ENCODE measurements at regions not wholly inside any gene's neighbourhood (a gene's known extent, or its start where the extent isn't known, plus 50 kb on each side); places are given as distances from the start of the nearest gene placed in this dataset.
A peak's percentile ranks its signal among the peaks of the same experiment; 100 is the strongest.

- no peak for DNase-seq (ENCODE audit: low spot score)
- Mint-ChIP-seq H3K9me3 (ENCODE audit: unreplicated experiment) (no peaks in the 10 kb centered on the region), H3K4me3 (ENCODE audit: unreplicated experiment) (no peak overlapping the region), H3K4me1 (ENCODE audit: unreplicated experiment) (peaks cover 20% of the 10 kb centered on the region), H3K27me3 (ENCODE audit: unreplicated experiment) (peaks cover 6% of the 10 kb centered on the region), H3K27ac (ENCODE audit: unreplicated experiment) (peak overlapping the region; percentile 92), H3K36me3 (ENCODE audit: low read depth, unreplicated experiment) (no peaks in the 10 kb centered on the region)
- TF ChIP-seq, protein P1, sequence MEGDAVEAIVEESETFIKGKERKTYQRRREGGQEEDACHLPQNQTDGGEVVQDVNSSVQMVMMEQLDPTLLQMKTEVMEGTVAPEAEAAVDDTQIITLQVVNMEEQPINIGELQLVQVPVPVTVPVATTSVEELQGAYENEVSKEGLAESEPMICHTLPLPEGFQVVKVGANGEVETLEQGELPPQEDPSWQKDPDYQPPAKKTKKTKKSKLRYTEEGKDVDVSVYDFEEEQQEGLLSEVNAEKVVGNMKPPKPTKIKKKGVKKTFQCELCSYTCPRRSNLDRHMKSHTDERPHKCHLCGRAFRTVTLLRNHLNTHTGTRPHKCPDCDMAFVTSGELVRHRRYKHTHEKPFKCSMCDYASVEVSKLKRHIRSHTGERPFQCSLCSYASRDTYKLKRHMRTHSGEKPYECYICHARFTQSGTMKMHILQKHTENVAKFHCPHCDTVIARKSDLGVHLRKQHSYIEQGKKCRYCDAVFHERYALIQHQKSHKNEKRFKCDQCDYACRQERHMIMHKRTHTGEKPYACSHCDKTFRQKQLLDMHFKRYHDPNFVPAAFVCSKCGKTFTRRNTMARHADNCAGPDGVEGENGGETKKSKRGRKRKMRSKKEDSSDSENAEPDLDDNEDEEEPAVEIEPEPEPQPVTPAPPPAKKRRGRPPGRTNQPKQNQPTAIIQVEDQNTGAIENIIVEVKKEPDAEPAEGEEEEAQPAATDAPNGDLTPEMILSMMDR (IDR thresholded peaks at IDR 0.05; ENCODE audit: unreplicated experiment): no peak
Observed at GRCh38 chr5:74250304-74251102, 390.0 kb downstream of the ENC1 start.

- H3K4me1 Mint-ChIP-seq (ENCODE audit: unreplicated experiment): peaks cover 22% of the 10 kb centered on the region
- H3K27me3 Mint-ChIP-seq (ENCODE audit: unreplicated experiment): peaks cover 4% of the 10 kb centered on the region
- no peaks in the 10 kb centered on the region for H3K9me3 Mint-ChIP-seq (ENCODE audit: unreplicated experiment)
- H3K4me3 Mint-ChIP-seq (ENCODE audit: unreplicated experiment): no peak overlapping the region
- no peaks in the 10 kb centered on the region for H3K36me3 Mint-ChIP-seq (ENCODE audit: low read depth, unreplicated experiment)
- peak overlapping the region; percentile 30 for H3K27ac Mint-ChIP-seq (ENCODE audit: unreplicated experiment)
- TF ChIP-seq, protein P1 (IDR thresholded peaks at IDR 0.05; ENCODE audit: unreplicated experiment): no peak
- DNase-seq (ENCODE audit: low spot score): no peak
Observed at GRCh38 chr5:74248576-74248975, 392.0 kb downstream of the ENC1 start.

DNA sequence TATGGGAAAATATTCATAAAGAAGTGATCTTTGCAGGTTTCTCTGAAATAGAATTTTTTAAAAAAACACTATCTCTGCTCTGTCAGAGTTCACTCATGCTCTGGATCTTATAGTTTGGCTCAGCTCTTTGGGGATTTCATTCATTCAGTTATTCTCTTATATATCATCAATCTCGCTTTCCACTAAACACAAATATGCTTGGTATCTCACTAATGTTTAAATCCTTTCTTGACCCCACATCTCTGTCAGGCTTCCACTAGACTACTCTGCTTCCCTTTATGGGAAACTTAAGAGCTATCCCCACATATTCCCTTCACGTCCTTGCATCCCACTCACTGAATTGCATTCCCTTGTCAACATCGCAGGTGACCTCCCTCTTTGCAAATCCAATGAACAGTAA lies 396.1 kb downstream of the ENC1 start:
- no peaks in the 10 kb centered on the region for H3K36me3 Mint-ChIP-seq (ENCODE audit: low read depth, unreplicated experiment)
- no peak for DNase-seq (ENCODE audit: low spot score)
- H3K4me1 Mint-ChIP-seq (ENCODE audit: unreplicated experiment): peaks cover 2% of the 10 kb centered on the region
- no peaks in the 10 kb centered on the region for H3K9me3 Mint-ChIP-seq (ENCODE audit: unreplicated experiment)
- TF ChIP-seq, protein P1 (IDR thresholded peaks at IDR 0.05; ENCODE audit: unreplicated experiment): no peak
- no peak overlapping the region for H3K27ac Mint-ChIP-seq (ENCODE audit: unreplicated experiment)
- H3K27me3 Mint-ChIP-seq (ENCODE audit: unreplicated experiment): no peaks in the 10 kb centered on the region
- no peak overlapping the region for H3K4me3 Mint-ChIP-seq (ENCODE audit: unreplicated experiment)

DNA sequence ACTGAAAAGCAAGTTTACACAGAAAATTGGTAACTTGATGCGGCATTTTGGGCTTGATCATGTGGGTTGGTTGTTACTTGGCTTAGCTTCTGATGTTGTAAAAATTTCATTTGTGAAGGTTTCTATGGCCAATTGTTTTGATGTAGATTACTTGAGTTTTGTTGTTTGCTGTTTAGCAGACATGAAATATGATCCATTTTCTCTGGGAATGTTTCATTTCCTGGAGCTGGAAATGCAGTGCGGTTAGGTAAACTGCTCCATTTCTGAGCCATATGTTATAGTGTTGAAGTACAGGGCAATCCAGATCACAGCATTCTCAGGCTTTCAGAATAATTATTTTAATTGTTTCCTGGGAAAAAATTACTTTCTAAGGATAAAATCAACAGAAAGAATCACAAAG lies 396.9 kb downstream of the ENC1 start:
- H3K4me1 Mint-ChIP-seq (ENCODE audit: unreplicated experiment): peaks cover 2% of the 10 kb centered on the region
- DNase-seq (ENCODE audit: low spot score): no peak
- H3K36me3 Mint-ChIP-seq (ENCODE audit: low read depth, unreplicated experiment): no peaks in the 10 kb centered on the region
- no peak overlapping the region for H3K4me3 Mint-ChIP-seq (ENCODE audit: unreplicated experiment)
- no peaks in the 10 kb centered on the region for H3K27me3 Mint-ChIP-seq (ENCODE audit: unreplicated experiment)
- no peaks in the 10 kb centered on the region for H3K9me3 Mint-ChIP-seq (ENCODE audit: unreplicated experiment)
- H3K27ac Mint-ChIP-seq (ENCODE audit: unreplicated experiment): no peak overlapping the region
- TF ChIP-seq, protein P1 (IDR thresholded peaks at IDR 0.05; ENCODE audit: unreplicated experiment): no peak

DNA sequence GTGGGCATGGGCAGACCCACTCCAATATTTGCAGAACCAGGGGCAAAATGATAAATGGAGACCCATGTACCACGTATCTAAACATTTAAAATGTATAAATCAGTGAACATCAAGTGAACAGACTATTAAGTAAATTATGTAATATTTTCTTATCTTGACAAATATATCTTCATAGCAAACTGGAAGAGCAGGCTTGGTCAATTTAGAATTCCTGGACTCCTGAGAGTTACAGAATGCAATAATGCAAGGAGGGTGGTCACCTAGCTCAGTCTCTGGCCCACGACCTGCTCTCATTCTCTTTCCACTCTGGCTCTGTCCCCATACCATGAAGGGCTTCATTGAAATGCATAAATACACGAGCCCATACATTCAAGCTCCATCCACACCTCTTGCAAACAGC lies 398.0 kb downstream of the ENC1 start:
- Mint-ChIP-seq H3K27ac (ENCODE audit: unreplicated experiment) (no peak overlapping the region), H3K36me3 (ENCODE audit: low read depth, unreplicated experiment) (no peaks in the 10 kb centered on the region), H3K4me3 (ENCODE audit: unreplicated experiment) (no peak overlapping the region), H3K9me3 (ENCODE audit: unreplicated experiment) (no peaks in the 10 kb centered on the region), H3K27me3 (ENCODE audit: unreplicated experiment) (peaks cover 1% of the 10 kb centered on the region), H3K4me1 (ENCODE audit: unreplicated experiment) (peaks cover 2% of the 10 kb centered on the region)
- no peak for DNase-seq (ENCODE audit: low spot score)
- TF ChIP-seq, protein P1 (IDR thresholded peaks at IDR 0.05; ENCODE audit: unreplicated experiment): no peak

Data from endothelial cell (in vitro differentiated cells).